Suprapubic skin (tissue), 4 donors: ENCODE measurements at regions not wholly inside any gene's neighbourhood (a gene's known extent, or its start where the extent isn't known, plus 50 kb on each side); places are given as distances from the start of the nearest gene placed in this dataset.

ENCODE experiments used
- CTCF ChIP-seq, 2 donors: fragments of 200-600 bp in 1 of 2; fragments of 450-650 bp in 1 of 2; sonication (generic) in 1 of 2; IDR thresholded peaks; one replicate each; pipeline ENCODE4 v1.5.1; 2016 to 2019; ENCODE audit warnings: antibody characterized with exemption in 2 of 2, mild to moderate bottlenecking in 1 of 2, moderate library complexity in 1 of 2
- EP300 ChIP-seq: sonication (generic); formaldehyde crosslinking; IDR thresholded peaks from one replicate; pipeline ENCODE4 v1.6.1; 2017; ENCODE audit warnings: antibody characterized with exemption
- POLR2A ChIP-seq, 2 donors: fragments of 450-650 bp; IDR thresholded peaks; one replicate each; pipeline ENCODE4 v1.6.1; 2017; ENCODE audit warnings: antibody characterized with exemption in 2 of 2, mild to moderate bottlenecking in 2 of 2, moderate library complexity in 2 of 2
- POLR2AphosphoS5 ChIP-seq, 3 donors: sonication (generic); formaldehyde crosslinking; IDR thresholded peaks; one replicate each; pipeline ENCODE4 v1.6.1; 2017; ENCODE audit warnings: antibody characterized with exemption in 3 of 3

- TF ChIP-seq POLR2A (IDR thresholded peaks at IDR 0.05) (no peak), CTCF (IDR thresholded peaks at IDR 0.05) (no peak), EP300 (no peak), POLR2AphosphoS5 (IDR thresholded peaks at IDR 0.05) (no peak)
Observed at GRCh38 chr1:215426101-215426500, 141.0 kb upstream of the KCTD3 start.
